Sigmoid colon (tissue), 6 donors: ENCODE measurements at regions not wholly inside any gene's neighbourhood (a gene's known extent, or its start where the extent isn't known, plus 50 kb on each side); places are given as distances from the start of the nearest gene placed in this dataset.

Experiments
- DNase-seq: peaks from one replicate; pipeline ENCODE4 v3.0.0-alpha.2; 2019
- H3K27ac ChIP-seq, 4 donors: fragments of 200-600 bp; sonication (generic); one replicate each; pipeline ENCODE4 v1.5.1; 2016 to 2019; ENCODE audit warnings: mild to moderate bottlenecking in 1 of 4
- H3K27me3 ChIP-seq, 3 donors: fragments of 200-600 bp; sonication (generic); one replicate each; pipeline ENCODE4 v1.5.1; 2019; ENCODE audit warnings: mild to moderate bottlenecking in 1 of 3
- H3K36me3 ChIP-seq, 4 donors: fragments of 200-600 bp; sonication (generic); one replicate each; pipeline ENCODE4 v1.5.1; 2016 to 2019
- H3K4me1 ChIP-seq, 4 donors: fragments of 200-600 bp; sonication (generic); one replicate each; pipeline ENCODE4 v1.5.1; 2017 to 2019
- H3K4me3 ChIP-seq, 4 donors: fragments of 200-600 bp; sonication (generic); one replicate each; pipeline ENCODE4 v1.5.1; 2017 to 2019; ENCODE audit warnings: mild to moderate bottlenecking in 2 of 4, moderate library complexity in 1 of 4
- H3K9me3 ChIP-seq, 4 donors: fragments of 200-600 bp in 3 of 4; sonication (generic) in 3 of 4; one replicate each; pipeline versions ENCODE4 v1.5.1 to v1.6.1; 2013 to 2019
- EP300 ChIP-seq, 4 donors: sonication (generic); formaldehyde crosslinking; IDR thresholded peaks; one replicate each; pipeline ENCODE4 v1.6.1; 2017; ENCODE audit warnings: antibody characterized with exemption in 4 of 4
- POLR2A ChIP-seq, 2 donors: fragments of 450-650 bp; IDR thresholded peaks; one replicate each; pipeline ENCODE4 v1.6.1; 2016; ENCODE audit warnings: antibody characterized with exemption in 2 of 2, mild to moderate bottlenecking in 2 of 2, moderate library complexity in 2 of 2
- POLR2AphosphoS5 ChIP-seq, 4 donors: sonication (generic); formaldehyde crosslinking; IDR thresholded peaks; one replicate each; pipeline ENCODE4 v1.6.1; 2017; ENCODE audit warnings: antibody characterized with exemption in 4 of 4
- WGBS, 2 donors: extraction: QIAGEN DNeasy Blood & Tissue Kit; methylation state at CpG; one replicate each; pipeline ENCODE4 v1.1.7; 2013; 5-methylcytosine and 5-hydroxymethylcytosine counted together
- intact Hi-C: fragments of 100-400 bp; cut with DNase I; formaldehyde crosslinking; loops from one replicate; pipeline ENCODE4 v1.15.1; 2023
- TF ChIP-seq, protein P1 (sequence below), 4 experiments: fragments of 450-650 bp in 3 of 4; fragments of 200-600 bp in 1 of 4; IDR thresholded peaks; one replicate each; pipeline ENCODE4 v1.5.1; 2016 to 2019; ENCODE audit warnings: antibody characterized with exemption in 4 of 4, mild to moderate bottlenecking in 3 of 4, moderate library complexity in 2 of 4
- donor health status: healthy with polysubstance abuse.
- donor health status: healthy.

DNA sequence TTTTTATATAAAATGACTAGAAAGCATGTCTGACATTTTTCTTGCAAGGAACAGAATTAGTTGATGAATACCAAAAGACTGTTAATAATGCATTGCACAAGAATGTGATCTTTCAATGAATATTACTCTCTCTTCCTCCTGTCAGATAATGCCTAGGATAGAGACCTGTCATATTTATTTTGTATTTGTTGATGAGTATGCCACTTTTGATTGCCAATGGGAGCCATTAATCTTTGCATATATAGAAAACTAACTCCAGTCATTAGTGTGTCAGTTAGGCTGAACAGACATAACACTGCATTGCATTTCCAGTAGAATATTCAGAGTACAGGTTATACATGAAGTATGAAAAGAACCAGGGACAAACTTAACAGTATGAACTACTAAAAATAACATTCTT lies 1125.3 kb downstream of the LRFN5 start:
- Histone ChIP-seq H3K4me1 (no peaks in the 10 kb centered on the region), H3K9me3 (no peaks in the 10 kb centered on the region), H3K4me3 (no peak overlapping the region), H3K36me3 (no peaks in the 10 kb centered on the region), H3K27me3 (no peaks in the 10 kb centered on the region), H3K27ac (no peak overlapping the region)
- TF ChIP-seq POLR2A (IDR thresholded peaks at IDR 0.05) (no peak), EP300 (IDR thresholded peaks at IDR 0.05) (no peak), POLR2AphosphoS5 (IDR thresholded peaks at IDR 0.05) (no peak)
- TF ChIP-seq, protein P1, sequence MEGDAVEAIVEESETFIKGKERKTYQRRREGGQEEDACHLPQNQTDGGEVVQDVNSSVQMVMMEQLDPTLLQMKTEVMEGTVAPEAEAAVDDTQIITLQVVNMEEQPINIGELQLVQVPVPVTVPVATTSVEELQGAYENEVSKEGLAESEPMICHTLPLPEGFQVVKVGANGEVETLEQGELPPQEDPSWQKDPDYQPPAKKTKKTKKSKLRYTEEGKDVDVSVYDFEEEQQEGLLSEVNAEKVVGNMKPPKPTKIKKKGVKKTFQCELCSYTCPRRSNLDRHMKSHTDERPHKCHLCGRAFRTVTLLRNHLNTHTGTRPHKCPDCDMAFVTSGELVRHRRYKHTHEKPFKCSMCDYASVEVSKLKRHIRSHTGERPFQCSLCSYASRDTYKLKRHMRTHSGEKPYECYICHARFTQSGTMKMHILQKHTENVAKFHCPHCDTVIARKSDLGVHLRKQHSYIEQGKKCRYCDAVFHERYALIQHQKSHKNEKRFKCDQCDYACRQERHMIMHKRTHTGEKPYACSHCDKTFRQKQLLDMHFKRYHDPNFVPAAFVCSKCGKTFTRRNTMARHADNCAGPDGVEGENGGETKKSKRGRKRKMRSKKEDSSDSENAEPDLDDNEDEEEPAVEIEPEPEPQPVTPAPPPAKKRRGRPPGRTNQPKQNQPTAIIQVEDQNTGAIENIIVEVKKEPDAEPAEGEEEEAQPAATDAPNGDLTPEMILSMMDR (IDR thresholded peaks at IDR 0.05) = no peak
- intact Hi-C loops = no loop called here
- DNase-seq = no peak

DNA sequence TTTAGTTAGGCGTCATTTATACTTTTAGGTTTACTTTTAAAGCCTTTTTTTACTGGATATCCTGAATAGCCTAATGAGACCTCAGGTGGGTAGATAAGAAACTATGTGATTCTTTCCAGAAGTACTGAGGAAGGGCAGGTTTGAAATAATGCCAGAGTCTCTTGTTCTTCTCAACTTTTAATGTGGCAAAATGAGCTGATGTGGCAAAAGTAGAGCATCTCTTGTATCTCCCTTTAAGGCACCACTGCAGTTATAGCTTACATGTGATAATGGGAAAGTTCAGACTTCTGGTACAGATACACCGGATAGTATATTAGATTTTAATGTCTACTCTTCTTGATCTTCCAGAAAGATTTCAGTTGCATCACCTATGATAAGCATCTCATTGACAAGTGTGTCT lies 1124.8 kb downstream of the LRFN5 start:
- no peaks in the 10 kb centered on the region for H3K9me3 ChIP-seq
- no peaks in the 10 kb centered on the region for H3K4me1 ChIP-seq
- TF ChIP-seq, protein P1 (IDR thresholded peaks at IDR 0.05) = no peak
- no peak for TF ChIP-seq POLR2AphosphoS5 (IDR thresholded peaks at IDR 0.05)
- no peak for TF ChIP-seq EP300 (IDR thresholded peaks at IDR 0.05)
- TF ChIP-seq POLR2A (IDR thresholded peaks at IDR 0.05) = no peak
- intact Hi-C loops = no loop called here
- H3K4me3 ChIP-seq = no peak overlapping the region
- no peak for DNase-seq
- WGBS, 2 donors = 87 to 93% methylated on average over 2 of the region's 2 CpGs
- H3K27ac ChIP-seq = no peak overlapping the region
- H3K27me3 ChIP-seq = no peaks in the 10 kb centered on the region
- no peaks in the 10 kb centered on the region for H3K36me3 ChIP-seq

DNA sequence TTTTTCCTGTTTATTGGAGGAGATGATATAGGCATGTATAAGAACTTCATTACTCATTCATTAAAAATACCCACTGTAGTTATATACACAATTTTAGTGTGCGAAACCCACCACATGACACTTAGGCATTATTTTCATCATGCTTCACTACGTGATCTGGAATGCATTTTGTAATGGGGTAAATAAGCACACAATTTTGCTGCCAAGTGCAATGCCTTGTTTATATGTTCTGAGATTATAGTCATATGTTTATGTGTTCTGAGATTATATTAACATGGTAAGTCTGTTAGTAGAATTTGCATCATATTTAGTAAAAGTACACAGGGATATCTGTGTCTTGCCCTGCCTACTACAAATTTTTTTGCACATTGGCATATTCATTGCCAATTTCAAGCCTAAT lies 1123.0 kb downstream of the LRFN5 start:
- no peak for DNase-seq
- H3K4me1 ChIP-seq = no peaks in the 10 kb centered on the region
- no peaks in the 10 kb centered on the region for H3K9me3 ChIP-seq
- no peaks in the 10 kb centered on the region for H3K27me3 ChIP-seq
- H3K4me3 ChIP-seq = no peak overlapping the region
- TF ChIP-seq EP300 (IDR thresholded peaks at IDR 0.05) (no peak), POLR2AphosphoS5 (IDR thresholded peaks at IDR 0.05) (no peak), POLR2A (IDR thresholded peaks at IDR 0.05) (no peak)
- TF ChIP-seq, protein P1 (IDR thresholded peaks at IDR 0.05) = no peak
- intact Hi-C loops = no loop called here
- no peaks in the 10 kb centered on the region for H3K36me3 ChIP-seq
- WGBS, 2 donors = 80 to 84% methylated on average over 2 of the region's 2 CpGs
- no peak overlapping the region for H3K27ac ChIP-seq

DNA sequence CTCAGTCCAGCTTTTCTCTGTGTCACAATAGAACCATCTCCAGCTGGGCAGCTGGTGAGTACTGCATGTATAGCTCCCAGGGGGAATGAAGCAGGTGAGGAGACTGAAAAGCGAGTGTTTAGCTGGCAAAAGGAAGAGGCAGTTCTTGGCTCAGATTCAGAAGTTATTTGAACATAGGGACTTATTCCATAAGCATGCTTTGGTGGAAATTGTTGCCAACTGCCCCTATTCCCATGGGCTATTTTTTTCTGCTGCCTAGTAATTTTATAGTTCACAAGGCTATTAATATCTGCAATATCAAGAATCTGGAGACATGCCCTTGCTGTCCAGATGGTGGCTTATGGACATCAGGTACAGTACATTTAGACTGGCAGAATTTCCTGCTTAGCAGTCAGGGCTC lies 1112.7 kb downstream of the LRFN5 start:
- Histone ChIP-seq H3K27ac (no peak overlapping the region), H3K4me1 (no peaks in the 10 kb centered on the region), H3K4me3 (no peak overlapping the region), H3K9me3 (no peaks in the 10 kb centered on the region), H3K27me3 (no peaks in the 10 kb centered on the region), H3K36me3 (no peaks in the 10 kb centered on the region)
- DNase-seq = no peak
- intact Hi-C loops = no loop called here
- WGBS, 2 donors = 57 to 75% methylated on average over 1 of the region's 1 CpG
- TF ChIP-seq, protein P1 (IDR thresholded peaks at IDR 0.05) = no peak
- TF ChIP-seq POLR2AphosphoS5 (IDR thresholded peaks at IDR 0.05) (no peak), EP300 (IDR thresholded peaks at IDR 0.05) (no peak), POLR2A (IDR thresholded peaks at IDR 0.05) (no peak)

DNA sequence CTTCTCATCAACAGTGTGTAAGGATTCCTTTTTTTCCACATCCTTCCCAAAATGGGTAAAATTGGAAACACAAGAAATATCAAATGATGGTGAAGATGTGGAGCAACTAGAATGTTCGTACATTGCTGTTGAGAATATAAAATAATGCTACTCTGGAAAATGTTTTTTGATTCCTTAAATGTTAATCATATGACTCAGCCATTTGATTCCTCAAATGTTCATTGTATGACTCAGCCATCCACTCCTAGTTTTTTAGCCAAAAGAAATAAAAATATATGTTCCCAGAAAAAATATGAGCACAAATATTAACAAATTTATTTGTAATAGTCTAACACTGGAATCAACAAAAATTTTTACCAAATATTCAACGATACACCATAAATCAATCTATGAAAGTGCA lies 1108.6 kb downstream of the LRFN5 start:
- Histone ChIP-seq H3K36me3 (no peaks in the 10 kb centered on the region), H3K27me3 (no peaks in the 10 kb centered on the region), H3K4me1 (no peaks in the 10 kb centered on the region), H3K4me3 (no peak overlapping the region), H3K9me3 (no peaks in the 10 kb centered on the region), H3K27ac (no peak overlapping the region)
- WGBS, 2 donors = 73 to 87% methylated on average over 2 of the region's 2 CpGs
- no peak for DNase-seq
- intact Hi-C loops = no loop called here
- TF ChIP-seq POLR2A (IDR thresholded peaks at IDR 0.05) = no peak
- TF ChIP-seq, protein P1 (IDR thresholded peaks at IDR 0.05) = no peak
- TF ChIP-seq POLR2AphosphoS5 (IDR thresholded peaks at IDR 0.05) = no peak
- TF ChIP-seq EP300 (IDR thresholded peaks at IDR 0.05) = no peak
